Choroid plexus epithelial cell (primary cell): ENCODE measurements at regions not wholly inside any gene's neighbourhood (a gene's known extent, or its start where the extent isn't known, plus 50 kb on each side); places are given as distances from the start of the nearest gene placed in this dataset.

Experiments used
- DNase-seq: peaks from one replicate; pipeline ENCODE4 v3.0.0-alpha.2; 2010; ENCODE audit warnings: low read depth
- H3K4me3 ChIP-seq: 2 replicates; pipeline ENCODE4 v1.5.1; 2011; ENCODE audit warnings: low read depth, mild to moderate bottlenecking, control low read depth, low read length, moderate library complexity
- CTCF ChIP-seq: conservative IDR thresholded peaks from 2 replicates; pipeline ENCODE4 v1.5.1; 2011; ENCODE audit warnings: low read depth, mild to moderate bottlenecking, control low read depth, inconsistent platforms, low read length, moderate library complexity

GRCh38 chr2:84202166-84202565 lies 256.9 kb downstream of the SUCLG1 start:
- TF ChIP-seq CTCF = no peak
- no peak overlapping the region for H3K4me3 ChIP-seq
- no peak for DNase-seq

- H3K4me3 ChIP-seq = no peak overlapping the region
- DNase-seq = no peak
- TF ChIP-seq CTCF = no peak
Measured at GRCh38 chr2:84201158-84201557, 257.9 kb downstream of the SUCLG1 start.

GRCh38 chr2:84197901-84198300 lies 261.2 kb downstream of the SUCLG1 start:
- DNase-seq = no peak
- no peak for TF ChIP-seq CTCF

GRCh38 chr2:84194949-84195644 lies 264.0 kb downstream of the SUCLG1 start:
- DNase-seq = no peak
- TF ChIP-seq CTCF = no peak
- no peak overlapping the region for H3K4me3 ChIP-seq

More at GRCh38 chr2:84197901-84198300, 261.2 kb downstream of the SUCLG1 start:
- H3K4me3 ChIP-seq = no peak overlapping the region

GRCh38 chr2:84194181-84194580 lies 264.9 kb downstream of the SUCLG1 start:
- no peak for DNase-seq
- TF ChIP-seq CTCF = no peak
- H3K4me3 ChIP-seq = no peak overlapping the region

- no peak for DNase-seq
- TF ChIP-seq CTCF = no peak
Measured at GRCh38 chr2:84187258-84187657, 271.8 kb downstream of the SUCLG1 start.

GRCh38 chr2:84181927-84182326 lies 277.2 kb downstream of the SUCLG1 start:
- no peak overlapping the region for H3K4me3 ChIP-seq
- no peak for TF ChIP-seq CTCF
- no peak for DNase-seq

More at GRCh38 chr2:84187258-84187657, 271.8 kb downstream of the SUCLG1 start:
- H3K4me3 ChIP-seq = no peak overlapping the region
